HCT116 (cell line): ENCODE measurements at regions not wholly inside any gene's neighbourhood (a gene's known extent, or its start where the extent isn't known, plus 50 kb on each side); places are given as distances from the start of the nearest gene placed in this dataset.

Source experiments
- ATAC-seq: fragments of 200-7000 bp; cut with Tn5 transposase; 2 replicates; pipeline ENCODE4 v1.9.1; 2020; ENCODE audit warnings: mild to moderate bottlenecking, moderate library complexity
- BruUV-seq: library from RNA; stranded (reverse); fragments of 400-500 nt; replicated peaks from 2 replicates; lab custom pipeline; 2021; lab: Mats Ljungman, UMichigan
- CTCF ChIA-PET: fragments of 300-600 bp; sonication (Branson Sonifier 250); formaldehyde crosslinking; loops from one replicate; lab custom pipeline; 2021; ENCODE audit warnings: antibody characterized with exemption; lab: Charles Lee
- POLR2A ChIA-PET: fragments of 300-600, 350-600 bp; sonication (Branson Sonifier 250); formaldehyde crosslinking; loops from one replicate; lab custom pipeline; 2021; ENCODE audit warnings: antibody characterized with exemption; lab: Charles Lee
- RAD21 ChIA-PET, 2 experiments: fragments of 300-600 bp; sonication (Branson Sonifier 250); formaldehyde crosslinking; loops; one replicate each; lab custom pipeline; 2023; ENCODE audit warnings: low total read pairs in 2 of 2; ENCODE audit not compliant: uncharacterized antibody in 2 of 2, unreplicated experiment in 2 of 2, low non-redundant PET in 1 of 2; lab: Charles Lee
- DNase-seq: peaks from one replicate; pipeline ENCODE4 v3.0.0-alpha.2; 2010; ENCODE audit warnings: low read depth, low spot score
- H2AFZ ChIP-seq: fragments of 200-600 bp; shearing (Covaris generic), sonication (generic); 2 replicates; pipeline ENCODE4 v1.6.1; 2017; ENCODE audit warnings: low read depth, mixed run types, mixed read lengths, antibody characterized with exemption, low read length; ENCODE audit not compliant: poor library complexity, severe bottlenecking
- H3K27ac ChIP-seq: 2 replicates; pipeline ENCODE4 v1.5.1; 2012; ENCODE audit warnings: low read depth, low read length
- H3K27me3 ChIP-seq: fragments of 200-600 bp; sonication (generic); 2 replicates; pipeline ENCODE4 v1.6.1; 2016; ENCODE audit warnings: mixed run types, low read length, mixed read lengths; ENCODE audit not compliant: insufficient read depth
- H3K36me3 ChIP-seq, 2 experiments: fragments of 200-500 bp in 1 of 2; fragments of 200-600 bp in 1 of 2; sonication (Bioruptor generic) in 1 of 2; sonication (generic) in 1 of 2; 2 replicates each; pipeline versions ENCODE4 v1.5.1 to v1.6.1; 2014 to 2016; ENCODE audit warnings: low read length in 2 of 2, inconsistent platforms in 1 of 2, mixed read lengths in 1 of 2, mixed run types in 1 of 2; ENCODE audit not compliant: insufficient read depth in 2 of 2, control insufficient read depth in 1 of 2
- H3K4me1 ChIP-seq, 2 experiments: fragments of 200-600 bp in 1 of 2; sonication (generic) in 1 of 2; 2 replicates each; pipeline versions ENCODE4 v1.5.1 to v1.6.1; 2012 to 2017; ENCODE audit warnings: low read length in 2 of 2, inconsistent platforms in 1 of 2, mild to moderate bottlenecking in 1 of 2, mixed read lengths in 1 of 2, mixed run types in 1 of 2, moderate library complexity in 1 of 2; ENCODE audit not compliant: insufficient read depth in 2 of 2, control insufficient read depth in 1 of 2
- H3K4me2 ChIP-seq: fragments of 200-600 bp; sonication (generic); 2 replicates; pipeline ENCODE4 v1.6.1; 2017; ENCODE audit warnings: mixed run types, low read length, mixed read lengths
- H3K4me3 ChIP-seq, 2 experiments: fragments of 200-600 bp in 1 of 2; sonication (generic) in 1 of 2; replicated peaks in 1 of 2; 2 replicates each; pipeline ENCODE4 v1.5.1; 2011 to 2016; ENCODE audit warnings: low read length in 2 of 2, control low read depth in 1 of 2, low read depth in 1 of 2, mild to moderate bottlenecking in 1 of 2, mixed read lengths in 1 of 2, mixed run types in 1 of 2
- H3K79me2 ChIP-seq: fragments of 200-600 bp; sonication (generic); 2 replicates; pipeline ENCODE4 v1.6.1; 2017; ENCODE audit warnings: mild to moderate bottlenecking, mixed run types, low read length, moderate library complexity, mixed read lengths; ENCODE audit not compliant: insufficient read depth
- H3K9ac ChIP-seq: fragments of 200-600 bp; sonication (generic); 2 replicates; pipeline ENCODE4 v1.6.1; 2016; ENCODE audit warnings: low read length, mixed read lengths
- H3K9me2 ChIP-seq: fragments of 200-600 bp; sonication (generic), shearing (Covaris generic); 2 replicates; pipeline ENCODE4 v1.6.1; 2017; ENCODE audit warnings: mixed run types, mild to moderate bottlenecking, moderate library complexity; ENCODE audit not compliant: insufficient read depth
- H3K9me3 ChIP-seq, 2 experiments: fragments of 200-500 bp in 1 of 2; fragments of 200-600 bp in 1 of 2; sonication (Bioruptor generic) in 1 of 2; sonication (generic) in 1 of 2; 2 replicates each; pipeline ENCODE4 v1.6.1; 2014 to 2017; ENCODE audit warnings: low read length in 2 of 2, mixed read lengths in 2 of 2, inconsistent platforms in 1 of 2, low read depth in 1 of 2, mild to moderate bottlenecking in 1 of 2, mixed run types in 1 of 2, moderate library complexity in 1 of 2; ENCODE audit not compliant: control insufficient read depth in 1 of 2, insufficient read depth in 1 of 2
- H4K20me1 ChIP-seq: fragments of 200-600 bp; sonication (generic), shearing (Covaris generic); 2 replicates; pipeline ENCODE4 v1.6.1; 2017; ENCODE audit warnings: mixed run types, mild to moderate bottlenecking, moderate library complexity; ENCODE audit not compliant: insufficient read depth
- CBX3 ChIP-seq: IDR thresholded peaks from 2 replicates; pipeline ENCODE4 v1.6.1; 2012; ENCODE audit warnings: low read depth
- EGR1 ChIP-seq: IDR thresholded peaks from 2 replicates; pipeline ENCODE4 v1.6.1; 2012; ENCODE audit warnings: low read depth
- EZH2 ChIP-seq: fragments of 200-600 bp; sonication (generic); IDR thresholded peaks from 2 replicates; pipeline ENCODE4 v1.6.1; 2017; ENCODE audit warnings: antibody characterized with exemption, mixed run types
- EZH2phosphoT487 ChIP-seq: fragments of 200-600 bp; IDR thresholded peaks from 2 replicates; pipeline ENCODE4 v1.6.1; 2018; ENCODE audit warnings: antibody characterized with exemption, borderline replicate concordance
- FOSL1 ChIP-seq: IDR thresholded peaks from 2 replicates; pipeline ENCODE4 v1.6.1; 2012; ENCODE audit warnings: low read depth
- JUND ChIP-seq: IDR thresholded peaks from 2 replicates; pipeline ENCODE4 v1.6.1; 2012
- MAX ChIP-seq: IDR thresholded peaks from 2 replicates; pipeline ENCODE4 v1.6.1; 2012
- SRF ChIP-seq: IDR thresholded peaks from 2 replicates; pipeline ENCODE4 v1.6.1; 2012; ENCODE audit warnings: low read depth
- ZBTB33 ChIP-seq: IDR thresholded peaks from 2 replicates; pipeline ENCODE4 v1.6.1; 2011; ENCODE audit warnings: mild to moderate bottlenecking, low read length, moderate library complexity; ENCODE audit not compliant: insufficient replicate concordance; ENCODE audit errors: extremely low read depth
- ZFX ChIP-seq: fragments of 450-650 bp; IDR thresholded peaks from 2 replicates; pipeline ENCODE4 v1.6.1; 2017
- intact Hi-C: fragments of 100-400 bp; cut with micrococcal nuclease; formaldehyde crosslinking; loops from 2 replicates; pipeline ENCODE4 v1.10.0; 2022

- intact Hi-C loops = no loop called here
- H3K27ac ChIP-seq = no peak overlapping the region
- H3K36me3 ChIP-seq = no peaks in the 10 kb centered on the region
- no peaks in the 10 kb centered on the region for H4K20me1 ChIP-seq
- peaks cover 13 to 31% of the 10 kb centered on the region in 2 experiments for H3K4me1 ChIP-seq
- ATAC-seq = no peak
- BruUV-seq = no TSS peak
- H3K27me3 ChIP-seq = peaks cover 11% of the 10 kb centered on the region; the same call in 1 of the 2 replicates
- no peak for TF ChIP-seq CBX3
- no peak for TF ChIP-seq MAX
- no peak for TF ChIP-seq ZBTB33
- TF ChIP-seq JUND = no peak
- TF ChIP-seq EZH2phosphoT487 = no peak
- TF ChIP-seq, all 23 proteins: peak for 0
- H3K79me2 ChIP-seq = no peaks in the 10 kb centered on the region
- no peaks in the 10 kb centered on the region for H3K9me3 ChIP-seq
- H3K4me3 ChIP-seq = no peak overlapping the region
- no peak overlapping the region for H2AFZ ChIP-seq
- DNase-seq = no peak
- no peak overlapping the region for H3K4me2 ChIP-seq
- RAD21 ChIA-PET = no interaction called here
- CTCF ChIA-PET = no interaction called here
- POLR2A ChIA-PET = no interaction called here
- H3K9me2 ChIP-seq = no peaks in the 10 kb centered on the region
- no peak overlapping the region for H3K9ac ChIP-seq
These were observed 55.9 kb upstream of the GRHL3 start for GRCh38 chr1:24263211-24263610.

GRCh38 chr1:24261977-24262376, 57.2 kb upstream of the GRHL3 start:
- no peaks in the 10 kb centered on the region for H3K36me3 ChIP-seq
- POLR2A ChIA-PET = no interaction called here
- no peak for DNase-seq
- peaks cover 9 to 23% of the 10 kb centered on the region in 2 experiments for H3K4me1 ChIP-seq
- H3K9me3 ChIP-seq = no peaks in the 10 kb centered on the region
- no peak overlapping the region for H3K9ac ChIP-seq
- intact Hi-C loops = no loop called here
- H3K27ac ChIP-seq = no peak overlapping the region
- H3K4me2 ChIP-seq = no peak overlapping the region
- peaks cover 11% of the 10 kb centered on the region; the same call in 1 of the 2 replicates for H3K27me3 ChIP-seq
- RAD21 ChIA-PET = no interaction called here
- no peaks in the 10 kb centered on the region for H4K20me1 ChIP-seq
- H3K79me2 ChIP-seq = no peaks in the 10 kb centered on the region
- H3K9me2 ChIP-seq = no peaks in the 10 kb centered on the region
- BruUV-seq = no TSS peak
- CTCF ChIA-PET = no interaction called here
- H2AFZ ChIP-seq = no peak overlapping the region
- TF ChIP-seq EGR1 = no peak
- no peak for TF ChIP-seq EZH2
- TF ChIP-seq FOSL1 = no peak
- TF ChIP-seq CBX3 = no peak
- TF ChIP-seq ZFX = no peak
- TF ChIP-seq SRF = no peak
- no peak for ATAC-seq
- no peak overlapping the region for H3K4me3 ChIP-seq
